SU-DHL-6 (cell line): ENCODE measurements at regions not wholly inside any gene's neighbourhood (a gene's known extent, or its start where the extent isn't known, plus 50 kb on each side); places are given as distances from the start of the nearest gene placed in this dataset.

Experiments
- H2AFZ ChIP-seq: fragments of 200-600 bp; sonication (generic); 2 replicates; pipeline ENCODE4 v1.6.1; 2014; ENCODE audit warnings: low read depth, mild to moderate bottlenecking, moderate library complexity, mixed read lengths, antibody characterized with exemption, low read length; ENCODE audit not compliant: severe bottlenecking
- H3F3A ChIP-seq: fragments of 200-600 bp; shearing (Covaris generic); 2 replicates; pipeline ENCODE4 v1.6.0; 2016; ENCODE audit warnings: antibody characterized with exemption, mild to moderate bottlenecking; ENCODE audit not compliant: insufficient read depth
- H3K27ac ChIP-seq: fragments of 200-600 bp; sonication (generic); 2 replicates; pipeline ENCODE4 v1.5.1; 2016; ENCODE audit warnings: low read depth, mild to moderate bottlenecking, low read length, moderate library complexity, mixed read lengths
- H3K27me3 ChIP-seq: fragments of 200-600 bp; sonication (generic), shearing (Covaris generic); 2 replicates; pipeline ENCODE4 v1.6.0; 2014; ENCODE audit warnings: mild to moderate bottlenecking, low read length
- H3K36me3 ChIP-seq: fragments of 200-600 bp; sonication (generic); 2 replicates; pipeline ENCODE4 v1.6.1; 2014; ENCODE audit warnings: mild to moderate bottlenecking, low read length, mixed read lengths
- H3K4me2 ChIP-seq: fragments of 300-600, 200-600 bp; shearing (Covaris generic), sonication (generic); 2 replicates; pipeline ENCODE4 v1.6.0; 2014; ENCODE audit warnings: low read length, low read depth, mild to moderate bottlenecking; ENCODE audit not compliant: poor library complexity, severe bottlenecking
- H3K4me3 ChIP-seq: fragments of 200-600 bp; sonication (generic); 2 replicates; pipeline ENCODE4 v1.5.1; 2014; ENCODE audit warnings: antibody characterized with exemption, low read length, mild to moderate bottlenecking, mixed read lengths; ENCODE audit not compliant: insufficient read depth, poor library complexity, severe bottlenecking
- H3K79me2 ChIP-seq: fragments of 200-600 bp; sonication (generic); 2 replicates; pipeline ENCODE4 v1.6.1; 2014; ENCODE audit warnings: mild to moderate bottlenecking, low read length, moderate library complexity; ENCODE audit not compliant: insufficient read depth
- H3K9ac ChIP-seq: fragments of 200-600 bp; sonication (generic); 2 replicates; pipeline ENCODE4 v1.7.0; 2014; ENCODE audit warnings: mild to moderate bottlenecking, low read length
- H3K9me2 ChIP-seq: fragments of 200-600 bp; sonication (generic); replicated peaks from 2 replicates; pipeline ENCODE4 v1.6.1; 2014; ENCODE audit warnings: low read length; ENCODE audit not compliant: insufficient read depth
- H3K9me3 ChIP-seq: fragments of 200-600 bp; sonication (generic); 2 replicates; pipeline ENCODE4 v1.6.1; 2014; ENCODE audit warnings: low read length, mixed read lengths; ENCODE audit not compliant: insufficient read depth
- H4K20me1 ChIP-seq: fragments of 200-600 bp; sonication (generic); 2 replicates; pipeline ENCODE4 v1.6.1; 2014; ENCODE audit warnings: low read depth, mild to moderate bottlenecking, antibody characterized with exemption, low read length, moderate library complexity, mixed read lengths
- CTCF ChIP-seq: fragments of 200-600 bp; sonication (generic); IDR thresholded peaks from one replicate; pipeline ENCODE4 v1.5.1; 2017; ENCODE audit warnings: antibody characterized with exemption, mild to moderate bottlenecking, low read length, moderate library complexity; ENCODE audit not compliant: insufficient read depth, poor library complexity, severe bottlenecking
- EZH2phosphoT487 ChIP-seq: fragments of 200-600 bp; sonication (generic), shearing (Covaris generic); conservative IDR thresholded peaks from 2 replicates; pipeline ENCODE4 v1.6.1; 2018; ENCODE audit warnings: mild to moderate bottlenecking, antibody characterized with exemption, low read length, moderate library complexity, mixed read lengths

- Histone ChIP-seq H2AFZ (no peak overlapping the region), H3K27ac (no peak overlapping the region), H3K79me2 (no peaks in the 10 kb centered on the region), H3K9ac (no peak overlapping the region), H3K36me3 (no peaks in the 10 kb centered on the region), H3K9me3 (no peaks in the 10 kb centered on the region), H4K20me1 (no peaks in the 10 kb centered on the region), H3K4me3 (no peak overlapping the region), H3K4me2 (no peak overlapping the region), H3F3A (no peaks in the 10 kb centered on the region), H3K9me2 (no peaks in the 10 kb centered on the region), H3K27me3 (no peaks in the 10 kb centered on the region)
- TF ChIP-seq CTCF (no peak), EZH2phosphoT487 (no peak)
Observed at GRCh38 chrX:63408050-63408449, 56.9 kb upstream of the SPIN4 start.

- H3F3A ChIP-seq: no peaks in the 10 kb centered on the region
Observed at GRCh38 chrX:63404332-63404731, 53.2 kb upstream of the SPIN4 start.

DNA sequence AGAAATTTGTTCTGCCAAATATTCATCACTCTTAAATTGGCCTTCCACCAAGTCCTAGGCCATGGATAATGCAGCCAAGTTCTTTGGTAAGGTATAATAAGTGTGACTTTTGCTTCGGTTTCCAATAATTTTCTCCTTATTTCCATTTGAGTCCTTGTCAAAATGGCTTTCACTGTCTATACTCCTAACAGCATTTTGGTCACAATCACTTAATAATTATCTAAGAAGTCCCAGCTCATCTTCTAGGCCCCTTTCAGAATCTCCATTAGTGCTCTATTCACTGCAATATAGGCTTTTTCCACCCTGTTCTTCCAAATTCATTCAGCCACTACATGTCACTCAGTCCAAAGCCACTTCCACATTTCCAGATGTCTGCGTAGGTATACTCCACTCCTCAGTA, 51.0 kb upstream of the SPIN4 start:
- TF ChIP-seq EZH2phosphoT487: no peak
- no peak for TF ChIP-seq CTCF
- Histone ChIP-seq H3K79me2 (no peaks in the 10 kb centered on the region), H3K9me3 (no peaks in the 10 kb centered on the region), H3K4me2 (no peak overlapping the region), H3K27me3 (no peaks in the 10 kb centered on the region), H3K9me2 (no peaks in the 10 kb centered on the region), H3K36me3 (no peaks in the 10 kb centered on the region), H3K9ac (no peak overlapping the region), H4K20me1 (no peaks in the 10 kb centered on the region), H3K4me3 (no peak overlapping the region), H3K27ac (no peak overlapping the region), H2AFZ (no peak overlapping the region), H3F3A (no peaks in the 10 kb centered on the region)

More at GRCh38 chrX:63404332-63404731, 53.2 kb upstream of the SPIN4 start:
- no peaks in the 10 kb centered on the region for H3K27me3 ChIP-seq
- no peaks in the 10 kb centered on the region for H3K79me2 ChIP-seq
- H3K4me2 ChIP-seq: no peak overlapping the region
- no peaks in the 10 kb centered on the region for H3K9me2 ChIP-seq
- H3K27ac ChIP-seq: no peak overlapping the region
- H3K9me3 ChIP-seq: no peaks in the 10 kb centered on the region
- no peak overlapping the region for H2AFZ ChIP-seq
- no peaks in the 10 kb centered on the region for H4K20me1 ChIP-seq
- no peak overlapping the region for H3K4me3 ChIP-seq
- no peaks in the 10 kb centered on the region for H3K36me3 ChIP-seq
- H3K9ac ChIP-seq: no peak overlapping the region
- TF ChIP-seq EZH2phosphoT487 (no peak), CTCF (no peak)
